Keratinocyte (primary cell): ENCODE measurements at regions not wholly inside any gene's neighbourhood (a gene's known extent, or its start where the extent isn't known, plus 50 kb on each side); places are given as distances from the start of the nearest gene placed in this dataset.

Source experiments
- CTCF ChIP-seq, 3 experiments: IDR thresholded peaks in 1 of 3; conservative IDR thresholded peaks in 1 of 3; optimal IDR thresholded peaks in 1 of 3; 2 replicates in 2 of 3; 3 replicates in 1 of 3; pipeline versions ENCODE3 to v1.5.1; 2011; ENCODE audit warnings: low read length in 3 of 3, mild to moderate bottlenecking in 3 of 3, moderate library complexity in 2 of 3, control low read depth in 1 of 3, inconsistent platforms in 1 of 3; ENCODE audit not compliant: insufficient read depth in 2 of 3; ENCODE audit errors: extremely low read depth in 1 of 3
- EZH2 ChIP-seq: IDR thresholded peaks from one replicate; pipeline ENCODE4 v1.6.1; 2012; ENCODE audit warnings: inconsistent platforms, mild to moderate bottlenecking, low read length, moderate library complexity

GRCh38 chr2:228493852-228494251, 312.4 kb upstream of the SPHKAP start:
- no peak for TF ChIP-seq EZH2
- TF ChIP-seq CTCF (optimal IDR thresholded peaks at IDR 0.05 in 1 of 3, IDR thresholded peaks at IDR 0.05 in 1 of 3, conservative IDR thresholded peaks at IDR 0.05 in 1 of 3; ENCODE audit: extremely low read depth in 1 of 3, insufficient read depth in 2 of 3, low read length in 3 of 3) = no peak
